IPS-18c (cell line): ENCODE measurements at regions not wholly inside any gene's neighbourhood (a gene's known extent, or its start where the extent isn't known, plus 50 kb on each side); places are given as distances from the start of the nearest gene placed in this dataset.

Source experiments
- H3K4me3 ChIP-seq: 2 replicates; pipeline ENCODE4 v1.7.0; 2013; ENCODE audit warnings: low read depth, mild to moderate bottlenecking, low read length, moderate library complexity; ENCODE audit not compliant: insufficient read depth
- H3K9me3 ChIP-seq: one replicate; pipeline ENCODE4 v1.6.1; 2013; ENCODE audit warnings: mild to moderate bottlenecking, low read length, moderate library complexity; ENCODE audit not compliant: control insufficient read depth, insufficient read depth

DNA sequence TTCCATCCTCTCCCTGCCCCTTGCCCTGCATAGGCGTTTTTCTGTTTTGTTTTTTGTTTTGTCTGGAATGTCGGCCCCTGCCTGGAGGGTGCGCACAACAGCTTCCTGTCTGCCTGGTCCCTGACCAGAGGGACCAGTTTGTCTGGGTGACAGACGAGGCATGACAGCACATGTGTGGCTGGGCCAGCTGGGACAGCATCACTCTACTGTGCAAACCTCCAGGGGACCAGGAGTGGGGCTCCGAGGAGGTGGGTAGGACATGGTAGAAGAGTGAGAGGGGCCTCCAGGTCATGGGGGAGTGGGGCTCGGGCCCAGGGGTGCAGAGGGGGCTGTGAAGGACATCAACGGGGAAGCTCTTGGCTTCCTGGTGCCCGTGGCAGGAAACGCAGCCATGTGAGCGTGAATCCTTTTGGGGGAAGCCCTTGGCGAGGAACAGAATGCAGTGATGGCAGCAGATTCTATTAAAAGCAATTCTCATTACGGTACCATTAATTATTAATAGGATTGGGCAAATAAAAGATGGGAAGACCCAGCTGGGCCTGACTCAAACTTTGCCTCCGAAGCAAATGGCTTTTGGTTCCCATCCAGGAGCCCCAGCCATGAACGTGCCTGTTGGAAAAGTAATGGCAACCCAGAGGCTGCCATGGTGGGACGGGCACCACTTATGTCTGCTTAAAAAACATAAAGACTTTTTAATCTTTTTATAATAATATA is 184.4 kb upstream of the IER5L start:
- H3K4me3 ChIP-seq, result no peak overlapping the region
- no peaks in the 10 kb centered on the region for H3K9me3 ChIP-seq

- Histone ChIP-seq H3K9me3 (no peaks in the 10 kb centered on the region), H3K4me3 (no peak overlapping the region)
These were observed 183.1 kb upstream of the IER5L start for GRCh38 chr9:129361196-129361595.

- H3K4me3 ChIP-seq, result no peak overlapping the region
- peaks cover 7% of the 10 kb centered on the region for H3K9me3 ChIP-seq
These were observed 182.0 kb upstream of the IER5L start for GRCh38 chr9:129359916-129360536.

DNA sequence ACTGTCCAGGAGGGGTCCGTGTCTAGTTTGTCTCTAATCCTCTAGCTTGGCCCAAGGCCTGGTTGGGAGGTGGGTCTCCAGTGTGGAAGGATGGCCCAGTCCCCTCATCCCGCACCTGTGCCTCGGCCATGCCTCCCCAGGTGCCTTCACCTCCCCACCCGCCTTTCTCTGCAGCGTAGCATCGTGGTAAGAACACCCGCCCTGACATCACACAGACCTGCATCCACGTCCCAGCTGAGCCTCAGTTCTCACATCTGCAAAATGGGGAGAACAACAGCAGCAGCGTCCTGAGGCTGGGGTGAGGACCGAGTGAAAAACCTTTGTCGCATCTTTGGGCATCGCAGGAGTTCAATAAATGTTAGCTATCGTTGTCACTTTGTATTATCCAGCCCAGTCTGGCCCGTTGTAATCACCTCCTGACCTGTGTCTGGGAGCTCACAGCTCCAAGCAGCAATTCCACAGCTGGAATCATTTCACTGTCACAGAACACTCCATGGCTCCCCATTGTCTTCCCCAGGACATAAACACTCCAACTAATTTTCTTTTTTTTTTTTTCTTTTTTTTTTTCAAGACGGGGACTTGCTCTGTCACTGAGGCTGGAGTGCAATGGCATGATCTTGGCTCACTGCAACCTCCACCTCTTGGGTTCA is 181.2 kb upstream of the IER5L start:
- H3K9me3 ChIP-seq, result peaks cover 7% of the 10 kb centered on the region
- H3K4me3 ChIP-seq, result no peak overlapping the region

GRCh38 chr9:129358621-129359154 is 180.6 kb upstream of the IER5L start:
- peaks cover 7% of the 10 kb centered on the region for H3K9me3 ChIP-seq
- no peak overlapping the region for H3K4me3 ChIP-seq

DNA sequence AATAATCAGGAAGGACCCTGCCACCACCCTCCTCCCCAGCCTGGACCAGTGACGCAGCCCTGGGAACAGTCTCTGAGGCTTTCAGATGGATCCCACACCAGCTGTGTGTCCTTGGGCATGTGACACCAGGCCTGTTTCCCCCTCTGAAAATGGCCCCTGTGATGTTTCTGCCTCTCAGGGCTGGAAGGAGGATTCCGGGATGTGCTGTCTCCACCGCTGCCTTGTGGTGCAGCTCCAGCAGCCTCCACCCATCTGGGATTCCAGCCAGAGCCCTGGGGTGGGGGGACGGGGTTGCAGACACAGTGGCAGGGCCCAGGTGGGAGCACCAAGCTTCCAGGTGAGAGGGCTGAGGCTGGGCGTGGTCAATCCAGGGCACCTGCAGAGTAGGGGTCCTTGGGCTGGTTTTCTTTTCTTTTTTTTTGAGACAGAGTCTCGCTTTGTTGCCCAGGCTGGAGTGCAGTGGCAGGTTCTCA is 179.7 kb upstream of the IER5L start:
- Histone ChIP-seq H3K9me3 (peaks cover 7% of the 10 kb centered on the region), H3K4me3 (no peak overlapping the region)

GRCh38 chr9:129356871-129357772 is 179.1 kb upstream of the IER5L start:
- Histone ChIP-seq H3K4me3 (no peak overlapping the region), H3K9me3 (peaks cover 7% of the 10 kb centered on the region)

DNA sequence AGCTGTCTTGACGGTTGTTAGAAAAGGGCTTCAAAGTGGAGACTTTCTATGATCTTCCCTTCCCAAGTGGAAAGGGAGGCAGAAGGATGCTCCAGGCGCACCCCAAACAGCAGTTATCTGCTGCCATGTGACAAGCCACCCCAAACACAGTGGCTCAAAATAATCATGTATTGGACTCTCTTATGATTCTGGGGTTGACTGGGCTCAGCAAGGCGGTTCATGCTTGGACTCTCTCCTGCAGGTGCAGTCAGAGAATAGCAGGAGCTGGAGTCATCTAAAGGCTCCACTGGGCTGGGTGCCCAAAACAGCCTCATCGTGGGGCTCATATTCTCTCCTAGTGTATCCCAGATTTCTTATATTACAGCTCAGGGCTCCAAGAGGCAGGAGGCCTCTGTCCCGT is 177.6 kb upstream of the IER5L start:
- no peak overlapping the region for H3K4me3 ChIP-seq
- peaks cover 7% of the 10 kb centered on the region for H3K9me3 ChIP-seq

GRCh38 chr9:129354498-129354897 is 176.4 kb upstream of the IER5L start:
- Histone ChIP-seq H3K9me3 (peaks cover 7% of the 10 kb centered on the region), H3K4me3 (no peak overlapping the region)

DNA sequence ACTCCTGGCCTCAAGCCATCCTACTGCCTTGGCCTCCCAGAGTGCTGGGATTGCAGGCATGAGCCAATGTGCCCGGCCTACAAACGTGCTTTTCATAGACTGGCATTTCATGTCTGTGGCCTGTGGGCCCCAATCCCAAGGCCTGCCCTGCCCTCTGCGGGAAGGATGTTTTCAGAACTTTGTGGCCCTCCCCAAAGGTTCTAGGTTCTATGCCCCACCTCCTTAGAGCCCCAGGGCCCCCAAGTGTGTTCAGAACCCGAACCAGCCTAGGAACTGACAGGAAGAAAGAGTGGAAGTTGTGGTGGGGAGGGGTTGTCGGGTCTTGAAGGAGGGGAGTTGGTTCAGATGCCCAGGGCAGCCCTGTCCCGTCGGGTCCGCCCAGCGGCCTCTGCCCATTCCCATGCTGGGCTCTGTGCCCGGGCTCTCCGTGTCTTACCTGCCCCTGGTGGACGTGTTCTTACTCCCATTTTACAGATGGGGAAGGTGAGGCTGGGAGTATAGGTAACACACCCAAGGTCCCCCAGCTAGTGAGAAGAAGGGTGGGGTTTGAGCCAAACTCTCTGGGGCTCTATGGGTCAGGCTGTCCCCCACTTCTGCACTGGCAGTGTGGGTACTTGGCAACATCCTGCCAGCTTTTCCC is 175.8 kb upstream of the IER5L start:
- H3K9me3 ChIP-seq, result peaks cover 7% of the 10 kb centered on the region
- H3K4me3 ChIP-seq, result no peak overlapping the region

DNA sequence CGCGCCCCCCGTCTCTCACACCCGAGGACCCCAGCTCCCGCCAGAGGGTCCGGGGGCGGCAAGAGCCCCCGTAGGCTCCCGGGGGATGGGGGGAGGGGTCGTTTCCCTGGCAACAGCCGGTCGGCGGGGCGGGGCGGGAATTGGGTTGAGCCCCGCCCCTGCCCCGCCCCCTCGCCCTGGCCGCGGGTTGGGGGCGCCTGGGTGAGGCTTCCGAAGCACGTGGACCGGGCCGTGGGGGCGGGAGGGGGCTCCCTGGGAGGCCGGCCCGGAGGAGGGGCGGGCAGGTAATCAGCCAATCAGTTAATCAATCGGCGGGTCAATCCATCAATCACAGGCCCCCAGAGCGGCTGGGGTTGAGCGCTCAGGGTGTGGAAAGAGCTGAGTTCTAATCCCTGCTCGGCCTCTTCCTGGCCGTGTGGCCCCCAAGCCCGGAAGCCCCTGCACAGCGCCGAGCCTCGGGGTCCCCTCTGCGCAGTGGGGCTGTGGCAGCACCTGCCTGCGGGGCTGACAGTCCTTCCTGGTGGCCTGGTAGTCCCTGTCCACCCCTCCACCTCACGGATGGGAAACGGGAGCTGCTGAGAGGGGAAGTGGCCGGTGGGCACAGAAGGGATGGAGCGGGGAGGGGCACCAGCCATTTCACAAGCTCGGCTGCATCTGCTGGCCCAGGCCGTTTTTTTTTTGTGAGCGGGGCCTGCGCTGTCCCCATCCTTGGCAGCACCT is 174.2 kb upstream of the IER5L start:
- Histone ChIP-seq H3K9me3 (peaks cover 7% of the 10 kb centered on the region), H3K4me3 (peak overlapping the region; percentile 66)

DNA sequence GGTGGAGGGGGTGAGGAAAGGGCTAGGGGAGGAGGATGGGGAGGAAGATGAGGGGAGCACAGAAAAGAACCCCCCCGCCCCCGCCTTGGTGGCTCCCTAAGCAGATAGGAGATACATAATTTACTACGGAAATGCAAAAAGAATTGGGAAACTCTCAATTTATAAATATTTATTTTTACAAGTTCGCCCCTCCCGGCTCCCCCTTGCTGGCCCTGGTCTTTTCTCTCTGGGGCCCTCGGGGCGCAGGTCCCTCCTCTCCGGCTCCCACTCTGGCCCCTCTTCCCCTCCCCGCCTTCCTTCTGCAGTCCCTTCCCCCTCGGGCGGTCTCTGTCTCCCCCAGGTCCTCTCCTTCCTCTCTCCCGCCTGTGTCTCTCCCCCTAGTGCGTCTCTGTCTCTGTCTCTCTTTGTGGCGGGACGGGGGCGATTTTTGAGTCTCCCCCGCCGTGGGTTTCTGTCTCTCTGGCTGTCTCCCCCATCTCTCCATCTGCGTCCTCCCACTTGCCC is 173.6 kb upstream of the IER5L start:
- Histone ChIP-seq H3K9me3 (peaks cover 7% of the 10 kb centered on the region), H3K4me3 (peak overlapping the region; percentile 66)

GRCh38 chr9:129351058-129351641 is 173.1 kb upstream of the IER5L start:
- H3K4me3 ChIP-seq, result peak overlapping the region; percentile 66
- peaks cover 7% of the 10 kb centered on the region for H3K9me3 ChIP-seq

DNA sequence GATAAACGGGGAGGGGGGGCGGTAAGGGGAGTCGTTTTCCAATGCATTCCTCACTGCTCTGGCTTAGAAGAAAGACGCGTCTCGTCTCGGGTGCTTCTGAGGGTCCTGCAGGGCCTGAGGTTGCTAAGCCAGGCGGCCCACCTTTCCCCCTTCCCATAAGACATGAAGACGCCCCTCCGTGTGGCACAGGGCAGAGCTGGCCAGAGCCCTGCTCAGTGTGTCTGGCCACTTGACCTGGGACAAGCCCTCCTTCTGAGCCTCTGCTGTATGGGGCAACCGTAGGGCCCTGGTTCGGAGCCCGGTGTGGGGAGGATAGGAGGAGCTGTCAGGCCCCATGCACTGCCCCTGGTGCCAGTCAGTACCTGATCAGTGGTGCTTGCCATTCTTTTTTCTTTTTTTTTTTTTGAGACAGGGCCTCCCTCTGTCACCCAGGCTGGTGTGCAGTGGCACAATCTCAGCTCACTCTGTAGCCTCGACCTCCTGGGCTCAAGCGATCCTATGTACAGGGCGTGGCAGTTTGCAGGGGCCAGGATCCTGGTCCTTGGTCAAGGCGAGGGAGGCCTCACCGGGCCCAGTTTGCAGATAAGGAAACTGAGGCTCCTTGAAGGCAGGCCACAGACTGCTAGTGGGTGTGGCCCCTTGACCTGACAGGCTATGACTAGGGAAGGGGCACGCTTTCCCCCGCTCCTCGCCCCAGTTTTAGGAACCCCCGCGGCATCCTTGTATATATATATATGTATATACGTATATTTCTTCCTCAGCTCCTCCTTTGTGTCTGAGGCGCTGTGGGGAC is 172.3 kb upstream of the IER5L start:
- H3K9me3 ChIP-seq, result no peaks in the 10 kb centered on the region
- H3K4me3 ChIP-seq, result no peak overlapping the region

- Histone ChIP-seq H3K9me3 (no peaks in the 10 kb centered on the region), H3K4me3 (no peak overlapping the region)
These were observed 171.5 kb upstream of the IER5L start for GRCh38 chr9:129349665-129349947.
